GM23338 (cell line): ENCODE measurements at regions not wholly inside any gene's neighbourhood (a gene's known extent, or its start where the extent isn't known, plus 50 kb on each side); places are given as distances from the start of the nearest gene placed in this dataset.

ENCODE experiments used
- ATAC-seq: fragments of 200-7000 bp; cut with Tn5 transposase; 3 replicates; pipeline ENCODE4 v1.9.1; 2020
- DNase-seq: peaks from one replicate; pipeline ENCODE4 v3.0.0-alpha.2; 2015; ENCODE audit warnings: low spot score
- H2AFZ ChIP-seq: fragments of 200-600 bp; sonication (generic); 2 replicates; pipeline ENCODE4 v1.8.0; 2016; ENCODE audit warnings: antibody characterized with exemption, mild to moderate bottlenecking, moderate library complexity
- H3F3A ChIP-seq: fragments of 200-600 bp; sonication (generic); replicated peaks from 2 replicates; pipeline ENCODE4 v1.8.0; 2017; ENCODE audit warnings: antibody characterized with exemption, mixed run types, low read depth
- H3K27ac ChIP-seq: fragments of 200-600 bp; sonication (generic); 2 replicates; pipeline ENCODE4 v1.6.1; 2016; ENCODE audit warnings: low read depth
- H3K27me3 ChIP-seq: fragments of 200-600 bp; sonication (generic); 2 replicates; pipeline ENCODE4 v1.8.0; 2016; ENCODE audit warnings: mild to moderate bottlenecking, mixed run types, moderate library complexity; ENCODE audit not compliant: insufficient read depth
- H3K36me3 ChIP-seq: fragments of 200-600 bp; sonication (generic); 2 replicates; pipeline ENCODE4 v1.8.0; 2016; ENCODE audit warnings: mild to moderate bottlenecking; ENCODE audit not compliant: insufficient read depth
- H3K4me1 ChIP-seq: fragments of 200-600 bp; sonication (generic); 2 replicates; pipeline ENCODE4 v1.8.0; 2016; ENCODE audit warnings: mild to moderate bottlenecking, moderate library complexity; ENCODE audit not compliant: insufficient read depth
- H3K4me2 ChIP-seq: fragments of 200-600 bp; sonication (generic); 2 replicates; pipeline ENCODE4 v1.7.1; 2017; ENCODE audit warnings: mixed run types
- H3K4me3 ChIP-seq: fragments of 200-600 bp; sonication (generic); 2 replicates; pipeline ENCODE4 v1.6.1; 2016; ENCODE audit warnings: mixed run types
- H3K79me2 ChIP-seq: fragments of 200-600 bp; sonication (generic); replicated peaks from 2 replicates; pipeline ENCODE4 v1.8.0; 2017; ENCODE audit warnings: mild to moderate bottlenecking; ENCODE audit not compliant: insufficient read depth
- H3K9me2 ChIP-seq: fragments of 200-600 bp; sonication (generic); 2 replicates; pipeline ENCODE4 v1.8.0; 2017; ENCODE audit not compliant: insufficient read depth
- H4K20me1 ChIP-seq: fragments of 200-600 bp; sonication (generic); replicated peaks from 2 replicates; pipeline ENCODE4 v1.8.0; 2017; ENCODE audit warnings: mild to moderate bottlenecking; ENCODE audit not compliant: insufficient read depth
- H3K27ac Mint-ChIP-seq: 2 replicates; pipeline ENCODE4 v1.8.0; 2020; ENCODE audit warnings: inconsistent platforms, mild to moderate bottlenecking, moderate library complexity, mixed read lengths
- H3K27me3 Mint-ChIP-seq: 3 replicates; pipeline ENCODE4 v1.8.0; 2022; ENCODE audit warnings: low read depth, mild to moderate bottlenecking, moderate library complexity, mixed read lengths, inconsistent platforms; ENCODE audit not compliant: insufficient read depth, poor library complexity
- H3K36me3 Mint-ChIP-seq: 3 replicates; pipeline ENCODE4 v1.8.0; 2021; ENCODE audit warnings: low read depth, mild to moderate bottlenecking, inconsistent platforms, moderate library complexity, mixed read lengths
- H3K4me1 Mint-ChIP-seq: 3 replicates; pipeline ENCODE4 v1.8.0; 2020; ENCODE audit warnings: mild to moderate bottlenecking, inconsistent platforms, mixed read lengths
- H3K4me3 Mint-ChIP-seq: 3 replicates; pipeline ENCODE4 v1.8.0; 2021; ENCODE audit warnings: moderate library complexity, mild to moderate bottlenecking, inconsistent platforms, mixed read lengths
- H3K9me3 Mint-ChIP-seq: 3 replicates; pipeline ENCODE4 v1.8.0; 2020; ENCODE audit warnings: moderate library complexity, mild to moderate bottlenecking, inconsistent platforms, mixed read lengths
- CREB1 ChIP-seq: fragments of 250-450 bp; sonication (Bioruptor Pico); IDR thresholded peaks from 2 replicates; pipeline ENCODE4 v1.5.0; 2020; ENCODE audit warnings: low read depth, mild to moderate bottlenecking, moderate library complexity
- EZH2 ChIP-seq: fragments of 200-600 bp; sonication (generic); IDR thresholded peaks from one replicate; pipeline ENCODE4 v1.8.0; 2017; ENCODE audit warnings: antibody characterized with exemption, mild to moderate bottlenecking, low read depth; ENCODE audit not compliant: unreplicated experiment
- EZH2phosphoT487 ChIP-seq: fragments of 200-600 bp; sonication (generic); IDR thresholded peaks from one replicate; pipeline ENCODE4 v1.8.1; 2018; ENCODE audit warnings: antibody characterized with exemption; ENCODE audit not compliant: unreplicated experiment
- JUNB ChIP-seq: IDR thresholded peaks from one replicate; pipeline ENCODE4 v1.6.1; 2016; ENCODE audit warnings: antibody characterized with exemption; ENCODE audit not compliant: unreplicated experiment
- NANOG ChIP-seq: IDR thresholded peaks from 2 replicates; pipeline ENCODE4 v1.6.1; 2016; ENCODE audit warnings: antibody characterized with exemption, borderline replicate concordance
- POLR2AphosphoS5 ChIP-seq: IDR thresholded peaks from 2 replicates; pipeline ENCODE4 v1.6.1; 2016; ENCODE audit warnings: antibody characterized with exemption, low read depth
- STAT1 ChIP-seq: IDR thresholded peaks from one replicate; pipeline ENCODE4 v1.6.1; 2016; ENCODE audit warnings: antibody characterized with exemption; ENCODE audit not compliant: unreplicated experiment
- ZNF114 ChIP-seq: fragments of 250-450 bp; sonication (Bioruptor Pico); IDR thresholded peaks from 2 replicates; pipeline ENCODE4 v1.5.0; 2020; ENCODE audit warnings: mild to moderate bottlenecking, moderate library complexity
- ZNF331 ChIP-seq: fragments of 250-450 bp; sonication (Bioruptor Pico); IDR thresholded peaks from 2 replicates; pipeline ENCODE4 v1.5.0; 2020; ENCODE audit warnings: low read depth, mild to moderate bottlenecking, moderate library complexity
- TF ChIP-seq, protein P1 (sequence below): fragments of 250-450 bp; sonication (Bioruptor Pico); IDR thresholded peaks from 2 replicates; pipeline ENCODE4 v1.5.0; 2020; ENCODE audit warnings: mild to moderate bottlenecking, moderate library complexity
- TF ChIP-seq, protein P2 (sequence below): IDR thresholded peaks from one replicate; pipeline ENCODE4 v1.6.1; 2018; ENCODE audit warnings: antibody characterized with exemption; ENCODE audit not compliant: unreplicated experiment
- TF ChIP-seq, protein P3 (sequence below), 2 experiments: fragments of 200-600 bp in 1 of 2; sonication (generic) in 1 of 2; conservative IDR thresholded peaks; 2 replicates each; pipeline versions ENCODE4 v1.5.1 to v1.6.1; 2016 to 2017; ENCODE audit warnings: antibody characterized with exemption in 2 of 2, low read depth in 2 of 2, mild to moderate bottlenecking in 2 of 2, moderate library complexity in 1 of 2
- TF ChIP-seq, protein P4 (sequence below): IDR thresholded peaks from 2 replicates; pipeline ENCODE4 v1.6.1; 2016; ENCODE audit warnings: antibody characterized with exemption

DNA sequence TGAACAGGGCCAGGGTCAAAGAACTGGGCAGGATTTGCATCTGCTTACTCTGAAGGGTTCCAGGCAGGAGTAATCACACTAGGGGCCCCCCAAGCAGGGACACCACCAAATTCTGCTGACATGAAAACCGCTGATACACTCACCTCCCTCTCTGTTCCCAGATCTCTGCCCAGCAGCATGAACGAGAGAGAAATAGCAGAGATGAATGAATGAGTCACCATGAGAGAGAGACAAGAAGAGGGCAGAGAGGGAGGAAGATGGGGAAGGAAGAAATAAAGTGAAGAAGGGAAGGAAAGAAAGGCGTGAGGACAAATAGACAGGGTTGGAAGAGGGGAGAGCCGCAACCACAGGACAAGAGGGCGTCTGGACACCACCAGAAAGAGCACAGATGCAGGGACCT lies 285.9 kb upstream of the NEBL start:
- H3K4me1 Mint-ChIP-seq = peaks cover 5% of the 10 kb centered on the region; the same call in 2 of the 3 replicates
- Histone ChIP-seq H3K4me2 (no peak overlapping the region), H3K4me1 (no peaks in the 10 kb centered on the region; the same call in 1 of the 2 replicates), H2AFZ (no peak overlapping the region), H3K9me2 (no peaks in the 10 kb centered on the region), H3K27ac (no peak overlapping the region), H3K36me3 (no peaks in the 10 kb centered on the region), H3K4me3 (no peak overlapping the region), H3K79me2 (no peaks in the 10 kb centered on the region), H4K20me1 (no peaks in the 10 kb centered on the region), H3K27me3 (no peaks in the 10 kb centered on the region), H3F3A (0 out of 2 replicates have a peak, but pooled peaks cover 3% of the 10 kb centered on the region)
- no peak overlapping the region for H3K27ac Mint-ChIP-seq
- H3K27me3 Mint-ChIP-seq = peaks cover 4% of the 10 kb centered on the region
- TF ChIP-seq ZNF331 (CRISPR knock-in tag) = no peak
- TF ChIP-seq, protein P1, sequence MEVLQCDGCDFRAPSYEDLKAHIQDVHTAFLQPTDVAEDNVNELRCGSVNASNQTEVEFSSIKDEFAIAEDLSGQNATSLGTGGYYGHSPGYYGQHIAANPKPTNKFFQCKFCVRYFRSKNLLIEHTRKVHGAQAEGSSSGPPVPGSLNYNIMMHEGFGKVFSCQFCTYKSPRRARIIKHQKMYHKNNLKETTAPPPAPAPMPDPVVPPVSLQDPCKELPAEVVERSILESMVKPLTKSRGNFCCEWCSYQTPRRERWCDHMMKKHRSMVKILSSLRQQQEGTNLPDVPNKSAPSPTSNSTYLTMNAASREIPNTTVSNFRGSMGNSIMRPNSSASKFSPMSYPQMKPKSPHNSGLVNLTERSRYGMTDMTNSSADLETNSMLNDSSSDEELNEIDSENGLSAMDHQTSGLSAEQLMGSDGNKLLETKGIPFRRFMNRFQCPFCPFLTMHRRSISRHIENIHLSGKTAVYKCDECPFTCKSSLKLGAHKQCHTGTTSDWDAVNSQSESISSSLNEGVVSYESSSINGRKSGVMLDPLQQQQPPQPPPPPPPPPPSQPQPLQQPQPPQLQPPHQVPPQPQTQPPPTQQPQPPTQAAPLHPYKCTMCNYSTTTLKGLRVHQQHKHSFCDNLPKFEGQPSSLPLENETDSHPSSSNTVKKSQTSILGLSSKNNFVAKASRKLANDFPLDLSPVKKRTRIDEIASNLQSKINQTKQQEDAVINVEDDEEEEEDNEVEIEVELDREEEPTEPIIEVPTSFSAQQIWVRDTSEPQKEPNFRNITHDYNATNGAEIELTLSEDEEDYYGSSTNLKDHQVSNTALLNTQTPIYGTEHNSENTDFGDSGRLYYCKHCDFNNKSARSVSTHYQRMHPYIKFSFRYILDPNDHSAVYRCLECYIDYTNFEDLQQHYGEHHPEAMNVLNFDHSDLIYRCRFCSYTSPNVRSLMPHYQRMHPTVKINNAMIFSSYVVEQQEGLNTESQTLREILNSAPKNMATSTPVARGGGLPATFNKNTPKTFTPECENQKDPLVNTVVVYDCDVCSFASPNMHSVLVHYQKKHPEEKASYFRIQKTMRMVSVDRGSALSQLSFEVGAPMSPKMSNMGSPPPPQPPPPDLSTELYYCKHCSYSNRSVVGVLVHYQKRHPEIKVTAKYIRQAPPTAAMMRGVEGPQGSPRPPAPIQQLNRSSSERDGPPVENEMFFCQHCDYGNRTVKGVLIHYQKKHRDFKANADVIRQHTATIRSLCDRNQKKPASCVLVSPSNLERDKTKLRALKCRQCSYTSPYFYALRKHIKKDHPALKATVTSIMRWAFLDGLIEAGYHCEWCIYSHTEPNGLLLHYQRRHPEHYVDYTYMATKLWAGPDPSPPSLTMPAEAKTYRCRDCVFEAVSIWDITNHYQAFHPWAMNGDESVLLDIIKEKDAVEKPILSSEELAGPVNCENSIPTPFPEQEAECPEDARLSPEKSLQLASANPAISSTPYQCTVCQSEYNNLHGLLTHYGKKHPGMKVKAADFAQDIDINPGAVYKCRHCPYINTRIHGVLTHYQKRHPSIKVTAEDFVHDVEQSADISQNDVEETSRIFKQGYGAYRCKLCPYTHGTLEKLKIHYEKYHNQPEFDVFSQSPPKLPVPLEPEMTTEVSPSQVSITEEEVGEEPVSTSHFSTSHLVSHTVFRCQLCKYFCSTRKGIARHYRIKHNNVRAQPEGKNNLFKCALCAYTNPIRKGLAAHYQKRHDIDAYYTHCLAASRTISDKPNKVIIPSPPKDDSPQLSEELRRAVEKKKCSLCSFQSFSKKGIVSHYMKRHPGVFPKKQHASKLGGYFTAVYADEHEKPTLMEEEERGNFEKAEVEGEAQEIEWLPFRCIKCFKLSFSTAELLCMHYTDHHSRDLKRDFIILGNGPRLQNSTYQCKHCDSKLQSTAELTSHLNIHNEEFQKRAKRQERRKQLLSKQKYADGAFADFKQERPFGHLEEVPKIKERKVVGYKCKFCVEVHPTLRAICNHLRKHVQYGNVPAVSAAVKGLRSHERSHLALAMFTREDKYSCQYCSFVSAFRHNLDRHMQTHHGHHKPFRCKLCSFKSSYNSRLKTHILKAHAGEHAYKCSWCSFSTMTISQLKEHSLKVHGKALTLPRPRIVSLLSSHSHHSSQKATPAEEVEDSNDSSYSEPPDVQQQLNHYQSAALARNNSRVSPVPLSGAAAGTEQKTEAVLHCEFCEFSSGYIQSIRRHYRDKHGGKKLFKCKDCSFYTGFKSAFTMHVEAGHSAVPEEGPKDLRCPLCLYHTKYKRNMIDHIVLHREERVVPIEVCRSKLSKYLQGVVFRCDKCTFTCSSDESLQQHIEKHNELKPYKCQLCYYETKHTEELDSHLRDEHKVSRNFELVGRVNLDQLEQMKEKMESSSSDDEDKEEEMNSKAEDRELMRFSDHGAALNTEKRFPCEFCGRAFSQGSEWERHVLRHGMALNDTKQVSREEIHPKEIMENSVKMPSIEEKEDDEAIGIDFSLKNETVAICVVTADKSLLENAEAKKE (CRISPR knock-in tag) = no peak
- no peak for TF ChIP-seq JUNB
- TF ChIP-seq STAT1 = no peak
- no peak for TF ChIP-seq NANOG
- TF ChIP-seq, protein P2, sequence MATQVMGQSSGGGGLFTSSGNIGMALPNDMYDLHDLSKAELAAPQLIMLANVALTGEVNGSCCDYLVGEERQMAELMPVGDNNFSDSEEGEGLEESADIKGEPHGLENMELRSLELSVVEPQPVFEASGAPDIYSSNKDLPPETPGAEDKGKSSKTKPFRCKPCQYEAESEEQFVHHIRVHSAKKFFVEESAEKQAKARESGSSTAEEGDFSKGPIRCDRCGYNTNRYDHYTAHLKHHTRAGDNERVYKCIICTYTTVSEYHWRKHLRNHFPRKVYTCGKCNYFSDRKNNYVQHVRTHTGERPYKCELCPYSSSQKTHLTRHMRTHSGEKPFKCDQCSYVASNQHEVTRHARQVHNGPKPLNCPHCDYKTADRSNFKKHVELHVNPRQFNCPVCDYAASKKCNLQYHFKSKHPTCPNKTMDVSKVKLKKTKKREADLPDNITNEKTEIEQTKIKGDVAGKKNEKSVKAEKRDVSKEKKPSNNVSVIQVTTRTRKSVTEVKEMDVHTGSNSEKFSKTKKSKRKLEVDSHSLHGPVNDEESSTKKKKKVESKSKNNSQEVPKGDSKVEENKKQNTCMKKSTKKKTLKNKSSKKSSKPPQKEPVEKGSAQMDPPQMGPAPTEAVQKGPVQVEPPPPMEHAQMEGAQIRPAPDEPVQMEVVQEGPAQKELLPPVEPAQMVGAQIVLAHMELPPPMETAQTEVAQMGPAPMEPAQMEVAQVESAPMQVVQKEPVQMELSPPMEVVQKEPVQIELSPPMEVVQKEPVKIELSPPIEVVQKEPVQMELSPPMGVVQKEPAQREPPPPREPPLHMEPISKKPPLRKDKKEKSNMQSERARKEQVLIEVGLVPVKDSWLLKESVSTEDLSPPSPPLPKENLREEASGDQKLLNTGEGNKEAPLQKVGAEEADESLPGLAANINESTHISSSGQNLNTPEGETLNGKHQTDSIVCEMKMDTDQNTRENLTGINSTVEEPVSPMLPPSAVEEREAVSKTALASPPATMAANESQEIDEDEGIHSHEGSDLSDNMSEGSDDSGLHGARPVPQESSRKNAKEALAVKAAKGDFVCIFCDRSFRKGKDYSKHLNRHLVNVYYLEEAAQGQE = no peak
- no peak for TF ChIP-seq ZNF114 (CRISPR knock-in tag)
- no peak for TF ChIP-seq EZH2
- TF ChIP-seq CREB1 = no peak
- TF ChIP-seq EZH2phosphoT487 = no peak
- TF ChIP-seq, protein P3, sequence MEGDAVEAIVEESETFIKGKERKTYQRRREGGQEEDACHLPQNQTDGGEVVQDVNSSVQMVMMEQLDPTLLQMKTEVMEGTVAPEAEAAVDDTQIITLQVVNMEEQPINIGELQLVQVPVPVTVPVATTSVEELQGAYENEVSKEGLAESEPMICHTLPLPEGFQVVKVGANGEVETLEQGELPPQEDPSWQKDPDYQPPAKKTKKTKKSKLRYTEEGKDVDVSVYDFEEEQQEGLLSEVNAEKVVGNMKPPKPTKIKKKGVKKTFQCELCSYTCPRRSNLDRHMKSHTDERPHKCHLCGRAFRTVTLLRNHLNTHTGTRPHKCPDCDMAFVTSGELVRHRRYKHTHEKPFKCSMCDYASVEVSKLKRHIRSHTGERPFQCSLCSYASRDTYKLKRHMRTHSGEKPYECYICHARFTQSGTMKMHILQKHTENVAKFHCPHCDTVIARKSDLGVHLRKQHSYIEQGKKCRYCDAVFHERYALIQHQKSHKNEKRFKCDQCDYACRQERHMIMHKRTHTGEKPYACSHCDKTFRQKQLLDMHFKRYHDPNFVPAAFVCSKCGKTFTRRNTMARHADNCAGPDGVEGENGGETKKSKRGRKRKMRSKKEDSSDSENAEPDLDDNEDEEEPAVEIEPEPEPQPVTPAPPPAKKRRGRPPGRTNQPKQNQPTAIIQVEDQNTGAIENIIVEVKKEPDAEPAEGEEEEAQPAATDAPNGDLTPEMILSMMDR (conservative IDR thresholded peaks at IDR 0.05; ENCODE audit: low read depth in 2 of 2) = no peak
- TF ChIP-seq, protein P4, sequence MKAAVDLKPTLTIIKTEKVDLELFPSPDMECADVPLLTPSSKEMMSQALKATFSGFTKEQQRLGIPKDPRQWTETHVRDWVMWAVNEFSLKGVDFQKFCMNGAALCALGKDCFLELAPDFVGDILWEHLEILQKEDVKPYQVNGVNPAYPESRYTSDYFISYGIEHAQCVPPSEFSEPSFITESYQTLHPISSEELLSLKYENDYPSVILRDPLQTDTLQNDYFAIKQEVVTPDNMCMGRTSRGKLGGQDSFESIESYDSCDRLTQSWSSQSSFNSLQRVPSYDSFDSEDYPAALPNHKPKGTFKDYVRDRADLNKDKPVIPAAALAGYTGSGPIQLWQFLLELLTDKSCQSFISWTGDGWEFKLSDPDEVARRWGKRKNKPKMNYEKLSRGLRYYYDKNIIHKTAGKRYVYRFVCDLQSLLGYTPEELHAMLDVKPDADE = no peak
- no peak for TF ChIP-seq POLR2AphosphoS5
- H3K9me3 Mint-ChIP-seq = peaks cover 3% of the 10 kb centered on the region
- peaks cover 6% of the 10 kb centered on the region; the same call in 2 of the 3 replicates for H3K36me3 Mint-ChIP-seq
- DNase-seq (no peak), ATAC-seq (no peak)
- no peak overlapping the region for H3K4me3 Mint-ChIP-seq
